Heart left ventricle (tissue), 16 donors: ENCODE measurements at regions not wholly inside any gene's neighbourhood (a gene's known extent, or its start where the extent isn't known, plus 50 kb on each side); places are given as distances from the start of the nearest gene placed in this dataset.
A peak's percentile ranks its signal among the peaks of the same experiment; 100 is the strongest.

Experiments
- ATAC-seq, 4 donors: fragments of 200-7000 bp; cut with Tn5 transposase; one replicate each; pipeline ENCODE4 v1.9.1; 2020 to 2022; ENCODE audit warnings: moderate library complexity in 4 of 4, mild to moderate bottlenecking in 3 of 4, moderate number of reproducible peaks in 1 of 4
- DNase-seq, 5 donors: peaks; one replicate each; pipeline ENCODE4 v3.0.0-alpha.2; 2020
- H3K27ac ChIP-seq, 12 donors: fragments of 200-600 bp; sonication (generic) in 4 of 12; one replicate each; pipeline versions ENCODE4 v1.5.0 to v1.8.0; 2016 to 2022; ENCODE audit warnings: mild to moderate bottlenecking in 2 of 12
- H3K27me3 ChIP-seq, 9 donors: fragments of 200-600 bp; sonication (generic) in 2 of 9; one replicate each; pipeline versions ENCODE4 v1.5.1 to v1.8.0; 2016 to 2022; ENCODE audit warnings: mild to moderate bottlenecking in 3 of 9
- H3K36me3 ChIP-seq, 9 donors: fragments of 200-600 bp; sonication (generic) in 2 of 9; one replicate each; pipeline versions ENCODE4 v1.5.0 to v1.8.0; 2018 to 2022; ENCODE audit warnings: mild to moderate bottlenecking in 2 of 9
- H3K4me1 ChIP-seq, 12 donors: fragments of 200-600 bp; sonication (generic) in 4 of 12; one replicate each; pipeline versions ENCODE4 v1.5.0 to v1.8.0; 2016 to 2022; ENCODE audit warnings: mild to moderate bottlenecking in 3 of 12
- H3K4me3 ChIP-seq, 12 donors: fragments of 200-600 bp; sonication (generic) in 4 of 12; one replicate each; pipeline versions ENCODE4 v1.5.0 to v1.8.0; 2017 to 2022; ENCODE audit warnings: mild to moderate bottlenecking in 9 of 12, moderate library complexity in 4 of 12
- H3K9me3 ChIP-seq, 12 donors: fragments of 200-600 bp; sonication (generic) in 4 of 12; one replicate each; pipeline versions ENCODE4 v1.5.0 to v1.8.0; 2016 to 2022; ENCODE audit warnings: mild to moderate bottlenecking in 1 of 12
- CTCF ChIP-seq, 12 donors: fragments of 200-600 bp; sonication (generic) in 4 of 12; IDR thresholded peaks; one replicate each; pipeline versions ENCODE4 v1.5.0 to v1.8.0; 2018 to 2022; ENCODE audit warnings: antibody characterized with exemption in 12 of 12, mild to moderate bottlenecking in 5 of 12
- POLR2A ChIP-seq, 2 donors: fragments of 450-650 bp; IDR thresholded peaks; one replicate each; pipeline ENCODE4 v1.6.1; 2017; ENCODE audit warnings: antibody characterized with exemption in 2 of 2, mild to moderate bottlenecking in 2 of 2, moderate library complexity in 2 of 2
- WGBS, 4 donors: extraction: QIAGEN DNeasy Blood & Tissue Kit in 2 of 4; methylation state at CpG; one replicate each; pipeline versions ENCODE4 v1.1.5 to v1.1.7; 2013 to 2018; 5-methylcytosine and 5-hydroxymethylcytosine counted together
- intact Hi-C, 10 donors: fragments of 100-400 bp; cut with DNase I; formaldehyde crosslinking; loops; one replicate each; pipeline versions ENCODE4 v1.11.1 to v1.14.2; 2022
- donor health status: ischemic (EF 13 %, LVEDD 7.1; RV severe dilation, severe dysfunction).
- donor health status: healthy with polysubstance abuse.
- donor health status: DM: no; HTN: yes; CAD: no.
- donor health status: DM: no; HTN: no; CAD: no.
- donor health status: ischemic (EF 25% LVEDD 6.9; RV normal size, moderate dysfunction).
- donor health status: ischemic (EF 25% LVEDD 5.7; RV mildly dilated, moderate dysfunction).
- donor health status: healthy.
- donor health status: DM: yes; HTN: yes; CAD: no.
- donor health status: ischemic (EF 35%, LVEDD 5.7; RV mildly dilated, moderate dysfunction).
- donor health status: nonischemic (EF 11% LVEDD 7.7; RV severe dilation, severe dysfunction).
- donor health status: DM: yes; HTN: yes; CAD: no.
- donor health status: PGD.
- donor health status: ischemic (EF 29% LVEDD 5.4; RV normal size, mild dysfunction).
- donor health status: nonischemic (EF 23%, LVEDD 6.1; RV moderate dilation, normal function).

DNA sequence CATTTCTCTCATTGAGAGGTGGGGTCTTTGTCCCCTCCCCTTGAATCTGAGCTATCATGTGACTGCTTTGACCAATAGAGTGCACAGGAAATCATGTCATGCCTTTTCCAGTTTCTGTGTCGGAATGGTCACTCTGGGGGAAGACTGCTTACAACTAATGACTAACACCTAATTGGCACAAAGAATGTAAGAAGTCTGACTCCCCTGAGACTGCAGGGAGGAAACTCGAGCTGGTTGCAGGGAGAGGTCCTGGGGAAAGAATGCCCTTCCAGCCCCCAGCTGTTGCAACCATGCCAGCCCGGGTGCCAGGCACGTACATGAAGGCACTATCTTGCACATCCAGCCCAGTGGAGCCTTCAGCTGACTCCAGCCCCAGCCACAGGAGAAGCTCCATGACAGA, 254.2 kb downstream of the DHX15 start:
- no peaks in the 10 kb centered on the region for H3K9me3 ChIP-seq
- peak in 2 of 4 donors; percentile 16 to 18 for ATAC-seq
- no peaks in the 10 kb centered on the region for H3K36me3 ChIP-seq
- WGBS, 4 donors, result 67 to 78% (median 72%) methylated on average over 2 to 4 of the region's 4 CpGs
- no peaks in the 10 kb centered on the region for H3K27me3 ChIP-seq
- intact Hi-C loops, result no loop called here
- H3K4me1 ChIP-seq, result no peaks in the 10 kb centered on the region
- H3K4me3 ChIP-seq, result no peak overlapping the region
- TF ChIP-seq CTCF (IDR thresholded peaks at IDR 0.05) (no peak), POLR2A (IDR thresholded peaks at IDR 0.05) (no peak)
- H3K27ac ChIP-seq, result no peak overlapping the region
- no peak for DNase-seq

- no peaks in the 10 kb centered on the region for H3K36me3 ChIP-seq
- H3K27ac ChIP-seq, result no peak overlapping the region
- 71 to 73% (median 71%) methylated on average over 7 of the region's 7 CpGs for WGBS, 4 donors
- no peaks in the 10 kb centered on the region for H3K9me3 ChIP-seq
- intact Hi-C loops, result no loop called here
- DNase-seq, result no peak
- TF ChIP-seq CTCF (IDR thresholded peaks at IDR 0.05), result no peak
- TF ChIP-seq POLR2A (IDR thresholded peaks at IDR 0.05), result no peak
- no peaks in the 10 kb centered on the region for H3K4me1 ChIP-seq
- no peak overlapping the region for H3K4me3 ChIP-seq
- ATAC-seq, result no peak
- no peaks in the 10 kb centered on the region for H3K27me3 ChIP-seq
Measured at GRCh38 chr4:24328711-24329110, 255.6 kb downstream of the DHX15 start.

DNA sequence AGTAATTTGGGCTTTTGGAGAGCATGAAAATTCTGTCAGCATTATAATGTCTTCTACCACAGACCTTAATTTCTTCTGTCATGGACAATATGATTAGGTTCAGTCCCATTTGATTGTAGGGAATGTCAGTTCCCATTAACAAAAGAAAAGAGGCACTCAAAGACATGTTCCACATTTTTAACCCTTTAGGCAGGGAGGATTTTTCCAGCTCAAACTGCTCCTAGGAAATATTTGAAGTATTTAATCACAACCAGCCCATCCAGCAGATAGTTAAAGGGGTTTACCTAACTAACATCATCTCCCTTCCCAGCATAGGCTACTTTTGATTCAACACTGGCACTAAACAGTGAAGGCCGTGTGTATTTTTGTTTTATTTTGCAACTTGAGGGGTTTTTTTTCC, 256.0 kb downstream of the DHX15 start:
- intact Hi-C loops, result no loop called here

DNA sequence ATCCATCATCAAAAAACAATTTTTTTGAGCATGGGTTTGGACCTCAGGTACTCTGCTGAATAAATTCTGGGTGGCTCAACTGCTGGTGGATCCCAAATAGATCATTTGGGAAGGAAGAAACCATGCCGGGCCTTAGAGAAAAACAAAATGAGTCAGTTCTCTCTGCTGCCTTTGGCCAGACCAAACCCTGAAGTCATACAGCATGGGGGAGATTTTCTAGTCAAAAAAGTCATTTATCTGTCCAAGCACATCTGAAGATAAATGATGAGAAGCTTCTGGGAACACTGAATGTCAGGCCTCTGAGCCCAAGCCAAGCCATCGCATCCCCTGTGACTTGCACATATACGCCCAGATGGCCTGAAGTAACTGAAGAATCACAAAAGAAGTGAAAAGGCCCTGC, 261.4 kb downstream of the DHX15 start:
- intact Hi-C loops, result no loop called here
- H3K27me3 ChIP-seq, result no peaks in the 10 kb centered on the region
- 71 to 91% (median 84%) methylated on average over 3 of the region's 3 CpGs for WGBS, 4 donors
- H3K4me1 ChIP-seq, result peaks cover 0 to 10% (median 0%) of the 10 kb centered on the region in 12 donors
- H3K4me3 ChIP-seq, result no peak overlapping the region
- DNase-seq (no peak), ATAC-seq (peak in 1 of 4 donors; percentile 69)
- H3K36me3 ChIP-seq, result no peaks in the 10 kb centered on the region
- H3K9me3 ChIP-seq, result no peaks in the 10 kb centered on the region
- H3K27ac ChIP-seq, result no peak overlapping the region
- TF ChIP-seq POLR2A (IDR thresholded peaks at IDR 0.05), result no peak
- no peak for TF ChIP-seq CTCF (IDR thresholded peaks at IDR 0.05)

More for the DNA sequence above, 256.0 kb downstream of the DHX15 start:
- no peak for TF ChIP-seq POLR2A (IDR thresholded peaks at IDR 0.05)
- no peak for TF ChIP-seq CTCF (IDR thresholded peaks at IDR 0.05)
- Histone ChIP-seq H3K27ac (no peak overlapping the region), H3K9me3 (no peaks in the 10 kb centered on the region), H3K4me3 (no peak overlapping the region), H3K4me1 (no peaks in the 10 kb centered on the region), H3K27me3 (no peaks in the 10 kb centered on the region), H3K36me3 (no peaks in the 10 kb centered on the region)
- whole genome bisulfite sequencing, 4 donors, result 52 to 87% (median 73%) methylated on average over 1 of the region's 1 CpG
- DNase-seq (no peak), ATAC-seq (no peak)
